ENCODE measurements at regions not wholly inside any gene's neighbourhood (a gene's known extent, or its start where the extent isn't known, plus 50 kb on each side); places are given as distances from the start of the nearest gene placed in this dataset.

DNA sequence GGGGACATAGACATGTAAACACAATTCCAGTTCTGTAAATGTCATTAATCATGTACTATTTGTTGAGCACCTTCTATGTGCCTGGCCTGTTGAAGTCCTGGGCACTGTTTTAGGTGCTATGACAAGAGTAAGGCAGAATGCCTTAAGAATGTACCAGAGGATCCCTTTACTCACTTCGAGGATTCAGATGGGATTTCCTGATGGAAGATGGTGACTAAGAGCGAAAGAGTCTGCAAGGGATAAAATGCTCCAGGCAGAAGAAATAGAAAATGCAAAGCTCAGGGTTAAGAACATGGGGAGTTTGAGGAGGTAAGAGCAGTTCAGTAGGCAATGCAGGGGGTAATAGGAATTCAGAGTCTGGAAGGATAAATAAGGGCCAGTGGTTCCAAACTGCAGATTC, 671.3 kb upstream of the TBX3 start:
- TF ChIP-seq EZH2phosphoT487 (IDR thresholded peaks at IDR 0.05; ENCODE audit: insufficient read depth, low read depth) (no peak), EZH2 (IDR thresholded peaks at IDR 0.05; ENCODE audit: insufficient read depth, poor library complexity, severe bottlenecking) (no peak)

Measured in GM23248 (cell line).